GM19438 (cell line): ENCODE measurements at regions not wholly inside any gene's neighbourhood (a gene's known extent, or its start where the extent isn't known, plus 50 kb on each side); places are given as distances from the start of the nearest gene placed in this dataset.
"Not testable (repeated sequence)": the region's sequence is repeated elsewhere in the genome, so short reads cannot be mapped to it uniquely, and the experiment has no call there.

Experiments used
- ATAC-seq: cut with Tn5 transposase; IDR thresholded peaks from one replicate; pipeline ENCODE4 v1.9.1; 2021; ENCODE audit warnings: low read depth; ENCODE audit not compliant: unreplicated experiment

DNA sequence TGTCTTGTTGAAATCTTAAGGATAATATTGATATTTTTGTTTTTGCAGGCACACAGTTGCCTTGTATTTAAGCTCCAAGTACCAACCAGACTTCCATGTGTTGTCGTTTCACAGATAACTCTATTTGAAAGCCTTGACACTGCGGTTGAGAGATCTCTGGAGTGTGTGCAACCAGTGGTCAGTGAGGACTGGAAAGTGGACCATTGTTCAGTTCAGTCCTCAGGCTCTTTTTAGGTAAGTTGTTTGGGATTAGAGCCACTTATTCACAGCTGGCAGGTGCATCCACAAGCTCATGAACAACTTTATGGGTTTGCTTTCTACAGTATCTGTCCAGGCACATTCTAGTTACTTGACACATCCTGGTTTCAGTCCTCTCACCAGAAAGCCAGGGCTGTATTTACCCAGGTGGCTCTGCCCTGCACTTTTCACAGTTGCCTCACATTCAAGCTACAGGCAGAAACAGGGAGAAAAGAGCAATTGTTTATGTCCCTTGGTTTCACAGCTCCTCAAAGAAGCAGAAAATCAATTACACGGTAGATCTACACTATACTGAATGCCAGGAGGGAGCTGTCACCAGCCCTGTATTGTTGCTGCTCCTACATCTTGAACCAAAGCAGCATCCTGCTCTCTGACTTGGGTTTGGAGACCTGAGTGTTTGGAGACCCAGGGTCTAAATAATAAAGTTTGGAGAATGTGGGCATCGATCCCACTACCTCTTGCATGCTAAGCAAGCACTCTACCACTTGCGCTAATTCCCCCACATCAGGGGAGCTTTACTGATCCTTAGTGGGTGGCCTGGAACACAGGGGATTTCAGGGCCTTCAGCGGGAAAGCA lies 543.3 kb downstream of the PRIM2 start:
- ATAC-seq, result not testable (repeated sequence)

DNA sequence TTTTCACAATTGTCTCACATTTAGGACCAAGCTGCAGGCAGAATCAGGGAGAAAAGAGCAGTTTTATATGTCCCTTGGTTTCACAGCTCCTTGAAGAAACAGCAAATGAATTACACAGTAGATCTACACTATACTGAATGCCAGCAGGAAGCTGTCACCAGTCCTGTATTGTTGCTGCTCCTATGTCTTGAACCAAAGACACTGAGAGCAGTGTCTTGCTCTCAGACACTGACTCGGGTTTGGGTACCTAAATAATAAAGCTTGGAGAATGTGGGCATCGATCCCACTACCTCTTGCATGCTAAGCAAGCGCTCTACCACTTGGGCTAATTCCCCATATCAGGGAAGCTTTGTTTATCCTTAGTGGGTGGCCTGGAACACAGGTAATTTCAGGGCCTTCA lies 552.7 kb downstream of the PRIM2 start:
- not testable (repeated sequence) for ATAC-seq

DNA sequence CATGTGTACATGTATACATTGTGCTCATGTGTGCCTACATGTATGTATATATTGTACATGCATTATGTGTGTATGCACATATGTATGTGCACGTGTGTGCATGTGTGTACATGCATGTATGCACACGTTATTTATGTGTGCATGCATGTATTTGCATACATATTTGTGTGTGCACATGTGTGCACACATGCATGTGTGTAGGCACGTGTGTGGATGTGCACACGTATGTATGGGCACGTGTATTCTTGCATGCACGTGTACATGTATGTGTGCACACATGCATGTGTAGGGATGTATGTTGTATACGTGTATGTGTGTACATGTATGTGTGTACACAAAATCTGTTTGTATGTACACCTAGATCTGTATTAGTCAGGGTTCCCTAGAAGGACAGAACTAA lies 556.0 kb downstream of the PRIM2 start:
- not testable (repeated sequence) for ATAC-seq

DNA sequence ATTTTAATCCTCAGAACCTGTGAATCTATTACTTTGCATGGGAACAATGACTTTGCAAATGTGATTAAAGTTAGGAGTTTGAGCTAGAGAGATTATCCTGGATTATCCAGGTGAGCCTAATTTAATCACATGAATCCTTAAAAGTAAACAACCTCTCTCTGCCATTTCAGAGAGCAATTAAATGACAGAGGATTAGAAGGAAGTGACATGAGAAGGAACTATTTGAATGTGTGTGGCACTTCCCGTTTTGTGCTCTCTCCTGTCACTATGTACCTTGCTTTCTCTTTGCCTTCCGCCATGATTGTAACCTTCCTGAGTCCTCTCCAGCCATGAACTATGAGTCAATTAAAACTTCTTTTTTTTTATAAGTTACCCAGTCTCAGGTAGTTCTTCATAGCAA lies 559.2 kb downstream of the PRIM2 start:
- ATAC-seq, result not testable (repeated sequence)

DNA sequence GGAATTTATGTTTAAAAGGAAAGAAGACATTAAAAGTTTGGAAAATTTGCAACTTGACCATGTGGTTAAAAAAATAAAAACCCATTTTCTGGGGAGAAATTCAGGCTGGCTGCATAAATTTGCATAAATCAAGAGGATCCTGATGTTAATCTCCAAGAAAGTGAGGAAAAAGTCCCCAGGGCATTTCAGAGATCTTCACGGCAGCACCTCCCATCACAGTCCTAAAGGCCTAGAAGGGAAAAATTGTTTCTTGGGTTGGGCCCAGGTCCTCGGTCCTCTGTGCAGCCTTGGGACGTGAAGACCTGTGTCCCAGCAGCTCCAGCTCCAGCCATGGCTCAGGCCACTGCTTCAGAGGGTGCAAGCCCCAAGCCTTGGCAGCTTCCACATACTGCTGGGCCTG lies 560.3 kb downstream of the PRIM2 start:
- ATAC-seq, result not testable (repeated sequence)

DNA sequence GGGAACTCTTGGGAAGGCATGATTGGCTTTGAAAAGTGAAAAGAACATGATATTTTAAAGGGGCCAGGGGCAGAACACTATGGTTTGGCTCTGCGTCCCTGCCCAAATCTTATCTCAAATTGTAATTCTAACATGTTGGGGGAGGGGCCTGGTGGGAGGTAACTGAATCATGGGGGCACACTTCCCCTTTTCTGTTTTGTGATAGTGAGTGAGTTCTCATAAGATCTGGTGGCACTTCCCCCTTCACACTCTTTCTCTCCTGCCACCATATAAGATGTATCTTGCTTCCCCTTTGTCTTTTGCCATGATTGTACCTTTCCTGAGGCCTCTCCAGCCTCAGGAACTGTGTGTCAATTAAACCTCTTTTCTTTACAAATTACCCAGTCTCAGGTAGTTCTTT lies 561.4 kb downstream of the PRIM2 start:
- not testable (repeated sequence) for ATAC-seq

DNA sequence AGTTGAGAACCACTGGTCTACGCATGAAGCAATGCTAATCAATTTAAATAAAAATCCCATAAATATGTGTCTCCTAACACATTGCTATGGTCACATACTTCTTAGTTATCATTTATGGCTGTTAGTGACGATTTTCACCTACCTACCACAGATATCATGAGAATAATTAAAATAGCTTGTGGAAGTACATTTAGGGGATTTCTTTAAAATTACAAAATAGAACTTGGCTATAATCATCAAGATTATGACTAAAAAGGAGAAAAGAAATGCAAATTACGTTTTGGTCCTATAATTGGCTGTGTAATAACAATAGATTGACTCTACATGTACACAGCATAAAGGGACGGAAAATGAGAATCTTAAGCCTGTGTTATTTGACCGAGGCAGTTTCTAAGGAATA lies 581.4 kb downstream of the PRIM2 start:
- ATAC-seq, result not testable (repeated sequence)

DNA sequence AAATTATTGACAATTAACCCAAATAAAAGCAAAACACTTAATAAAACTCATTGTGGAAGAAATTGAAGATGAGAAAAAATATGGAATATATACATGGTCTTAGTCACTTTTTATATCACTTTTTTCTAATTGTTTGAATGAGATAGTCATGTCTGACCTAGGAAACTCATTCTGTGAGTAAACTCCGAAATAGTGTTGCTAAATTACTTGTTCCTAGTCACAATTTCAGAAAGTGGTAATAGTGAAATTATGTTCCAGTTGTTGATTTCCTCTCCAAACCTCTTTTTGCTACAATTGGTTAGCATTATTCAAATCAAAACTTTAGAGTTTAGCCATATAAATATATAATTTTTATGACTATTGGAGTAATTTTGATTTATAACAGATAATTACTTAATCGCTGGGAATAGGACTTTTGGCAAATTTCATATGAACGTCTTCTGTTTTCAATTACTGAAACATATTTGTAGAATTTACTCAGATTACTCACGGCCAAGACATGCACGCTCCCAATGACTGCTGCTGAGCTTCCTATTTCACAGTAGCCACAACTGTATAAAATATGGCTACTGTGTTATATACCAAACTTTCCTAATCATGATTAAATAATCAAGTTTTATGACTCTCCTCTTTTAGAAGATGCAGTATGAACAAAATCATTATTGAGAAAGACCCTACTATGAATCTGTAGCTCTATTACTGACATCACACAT lies 583.4 kb downstream of the PRIM2 start:
- not testable (repeated sequence) for ATAC-seq

DNA sequence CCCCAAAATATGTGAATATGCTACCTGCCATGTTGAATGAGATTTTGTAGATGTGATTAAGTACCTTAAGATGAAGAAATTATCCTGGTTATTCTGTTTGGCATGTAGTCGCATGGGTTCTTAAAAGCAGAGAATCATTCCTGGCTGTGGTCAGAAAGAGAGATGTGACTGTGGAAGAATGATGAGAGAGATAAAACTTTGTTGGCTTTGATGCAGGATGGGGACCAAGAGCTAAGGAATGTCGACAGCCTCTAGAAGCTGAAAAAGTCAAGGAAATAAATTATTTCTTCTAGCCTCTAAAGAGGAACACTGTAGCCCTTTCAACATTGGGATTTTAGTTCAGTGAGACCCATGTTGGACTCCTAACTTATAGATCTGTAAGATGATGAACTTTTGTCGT lies 584.0 kb downstream of the PRIM2 start:
- ATAC-seq, result not testable (repeated sequence)

DNA sequence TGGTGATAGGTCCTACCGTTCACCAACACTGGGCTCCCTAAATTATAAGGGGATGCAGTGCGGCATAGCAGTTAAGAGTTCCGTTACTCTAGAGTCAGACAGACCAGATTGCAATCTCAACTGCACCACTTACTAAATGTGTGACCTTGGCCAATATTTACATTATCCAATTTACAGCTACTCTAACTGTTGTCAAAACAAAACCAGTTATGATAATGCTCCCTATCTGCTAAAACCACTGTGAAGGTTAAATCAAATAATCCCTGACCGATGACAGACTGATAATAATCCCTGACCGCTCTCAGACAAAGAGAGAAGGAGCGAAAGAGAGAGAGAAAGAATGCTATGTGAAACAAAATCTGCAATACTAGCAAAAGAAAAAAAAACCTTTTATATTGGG lies 586.9 kb downstream of the PRIM2 start:
- not testable (repeated sequence) for ATAC-seq

DNA sequence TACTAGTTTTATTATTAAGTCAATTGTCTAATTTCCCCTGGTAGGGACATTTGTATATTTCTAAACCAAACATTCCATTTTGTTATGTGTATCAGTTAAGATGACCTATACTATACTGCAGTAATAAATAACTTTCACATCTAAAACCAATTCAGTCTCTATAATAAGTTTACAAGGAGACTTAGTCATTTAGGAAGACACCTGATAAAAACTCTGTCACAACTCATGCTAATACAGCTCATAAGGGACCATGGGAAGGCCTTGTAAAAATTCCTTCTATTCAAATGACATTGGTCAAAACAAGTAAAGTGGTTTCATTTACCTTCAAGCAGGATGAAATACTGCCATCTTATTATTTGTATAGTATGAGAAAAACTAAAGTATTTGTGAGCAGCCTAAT lies 597.9 kb downstream of the PRIM2 start:
- not testable (repeated sequence) for ATAC-seq

DNA sequence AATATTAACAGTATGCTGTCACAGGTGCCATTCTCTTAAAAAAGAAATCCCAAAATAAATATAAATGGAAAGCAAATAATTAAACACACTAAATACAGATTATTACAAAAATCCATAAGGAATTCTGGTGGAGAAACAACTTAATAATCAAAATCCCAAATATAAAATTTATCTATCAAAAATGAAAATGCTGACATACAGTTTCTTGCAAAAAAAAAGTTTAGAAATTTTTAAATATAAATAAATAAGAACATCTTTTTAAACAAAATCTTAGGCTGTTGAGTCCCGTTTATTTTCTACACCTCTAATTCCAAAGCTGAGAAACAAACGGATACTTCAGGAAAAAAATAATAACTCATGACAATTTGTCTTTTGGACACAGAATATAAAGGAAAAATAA lies 625.5 kb downstream of the PRIM2 start:
- not testable (repeated sequence) for ATAC-seq

DNA sequence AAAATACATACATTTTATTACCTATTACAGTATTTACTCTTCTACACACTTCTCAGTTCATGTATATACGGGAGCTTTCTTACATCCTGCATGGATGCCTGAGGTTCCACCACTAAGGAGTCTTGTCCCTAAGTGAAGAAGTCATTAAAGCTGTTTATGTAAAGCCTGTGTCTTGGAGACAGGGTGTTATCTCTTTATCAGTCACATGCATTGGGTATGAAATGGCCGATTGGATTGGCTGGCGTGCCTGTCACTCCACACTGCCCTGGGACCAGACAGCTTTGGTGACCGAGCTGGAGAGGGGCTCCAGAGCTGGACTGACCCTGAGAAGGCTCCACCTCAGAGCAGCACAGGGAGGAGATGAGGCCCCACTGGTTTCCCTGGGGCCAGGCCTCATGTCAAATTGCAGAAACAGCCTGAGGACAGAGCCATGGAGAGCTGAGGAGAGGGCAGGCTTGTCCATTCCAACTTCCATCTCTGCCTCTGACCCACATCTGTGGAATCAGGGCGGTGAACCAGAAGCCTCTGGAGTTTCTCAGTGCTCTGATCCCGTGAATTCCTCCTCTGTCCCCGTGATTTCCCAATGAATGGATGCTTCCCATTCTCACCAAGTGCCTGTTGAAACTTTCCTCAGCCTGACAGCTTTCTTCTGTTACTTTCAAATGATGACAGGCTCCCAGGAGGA lies 628.8 kb downstream of the PRIM2 start:
- ATAC-seq, result not testable (repeated sequence)

DNA sequence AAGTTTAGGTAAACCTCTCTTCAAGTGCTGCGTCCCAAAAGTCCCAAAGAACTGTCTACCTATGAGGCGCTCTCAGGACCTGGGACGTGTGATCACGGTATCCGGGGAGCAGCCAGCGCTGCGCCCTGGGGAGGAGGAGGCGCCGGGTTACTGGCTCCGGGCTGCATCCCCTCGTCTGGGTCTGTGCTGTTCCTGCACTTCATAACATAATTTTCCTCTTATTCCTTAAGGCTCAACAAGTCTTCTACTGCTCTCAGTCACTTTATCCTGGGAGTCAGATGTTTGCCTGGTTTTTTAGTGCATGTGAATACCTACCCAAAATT lies 629.3 kb downstream of the PRIM2 start:
- ATAC-seq, result not testable (repeated sequence)

DNA sequence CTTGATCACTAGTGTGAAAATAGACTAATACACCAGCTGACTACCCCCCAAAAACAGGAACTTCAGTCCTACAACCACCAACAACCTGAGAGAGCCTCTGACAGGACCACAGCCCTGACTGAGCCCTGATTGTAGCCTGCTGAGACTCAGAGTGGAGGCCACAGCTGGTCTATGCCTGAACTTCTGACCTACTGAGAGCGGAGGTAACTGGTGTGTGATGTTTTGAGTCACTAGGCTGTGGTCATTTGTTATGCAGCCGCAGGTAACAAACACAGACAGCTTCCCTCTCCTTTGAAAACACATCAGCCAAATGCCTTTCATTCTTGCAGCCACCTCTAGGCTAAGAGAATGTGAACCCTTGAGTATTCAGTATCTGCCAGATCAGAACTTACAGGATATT lies 631.1 kb downstream of the PRIM2 start:
- ATAC-seq, result not testable (repeated sequence)

DNA sequence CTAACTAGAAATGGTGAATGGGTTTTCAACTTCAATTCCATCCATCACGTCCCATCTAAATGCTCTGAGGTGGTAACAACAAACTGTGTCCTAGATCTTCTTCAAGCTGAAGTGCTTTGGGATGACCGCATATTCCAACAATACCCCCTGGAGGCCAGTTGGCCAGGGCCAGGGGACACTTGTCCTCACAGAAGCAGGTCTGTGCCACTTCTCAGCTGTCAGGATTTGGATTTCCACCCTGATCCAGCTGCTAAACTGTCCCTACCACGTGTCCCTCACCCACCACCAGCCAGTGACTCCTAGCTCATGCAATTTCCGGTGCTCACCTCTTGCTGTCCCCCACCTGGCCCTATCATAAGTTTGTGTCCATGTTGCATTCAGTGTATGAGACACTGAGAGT lies 633.0 kb downstream of the PRIM2 start:
- not testable (repeated sequence) for ATAC-seq

DNA sequence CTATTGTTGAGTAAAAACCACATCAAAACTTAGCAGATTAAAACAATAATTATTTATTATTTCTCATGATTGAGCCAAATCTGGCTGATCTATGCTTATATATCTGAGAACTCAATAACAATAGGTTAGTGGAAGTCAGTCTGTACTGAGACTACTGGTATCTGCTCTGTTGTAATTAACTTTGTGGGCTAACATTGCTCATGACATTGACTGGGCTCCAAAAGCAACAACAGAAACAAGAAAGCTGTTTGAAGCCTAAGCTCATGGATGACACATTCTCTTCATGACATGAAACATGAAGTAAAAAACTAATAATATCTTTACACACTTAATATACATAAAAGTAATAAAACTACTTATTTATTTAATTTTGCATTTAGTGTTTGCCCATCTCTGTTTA lies 649.3 kb downstream of the PRIM2 start:
- not testable (repeated sequence) for ATAC-seq

DNA sequence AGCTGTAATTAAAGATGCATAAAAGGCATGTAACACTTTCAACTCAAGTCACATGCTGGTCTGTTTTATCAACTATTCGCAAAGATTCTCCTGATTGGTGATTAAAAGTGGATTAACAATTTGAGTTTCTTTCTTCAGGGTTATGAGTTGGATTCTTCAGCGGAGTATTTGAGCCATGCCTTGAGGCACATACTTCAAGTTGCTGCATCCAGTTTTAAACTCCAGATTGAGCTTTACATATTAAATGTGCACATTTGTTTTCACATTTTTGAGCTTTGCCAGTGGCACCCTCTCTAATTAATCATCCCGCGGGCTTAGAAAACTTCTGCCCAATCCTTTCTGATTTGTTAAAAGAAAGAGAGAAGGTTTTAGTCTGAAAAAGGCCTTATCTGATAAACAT lies 654.5 kb downstream of the PRIM2 start:
- ATAC-seq, result not testable (repeated sequence)

DNA sequence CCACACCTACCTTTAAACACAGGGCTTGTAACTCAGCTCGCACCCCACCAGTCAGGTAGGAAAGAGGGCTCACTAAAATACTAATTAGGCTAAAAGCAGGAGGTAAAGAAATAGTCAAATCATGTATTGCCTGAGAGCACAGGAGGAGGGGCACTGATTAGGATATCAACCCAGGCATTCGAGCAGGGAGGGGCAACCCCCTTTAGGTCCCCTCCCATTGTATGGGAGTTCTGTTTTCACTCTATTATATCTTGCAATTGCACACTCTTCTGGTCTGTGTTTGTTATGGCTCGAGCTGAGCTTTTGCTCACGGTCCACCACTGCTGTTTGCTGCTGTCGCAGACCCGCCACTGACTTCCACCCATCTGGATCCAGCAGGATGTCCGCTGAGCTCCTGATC lies 657.2 kb downstream of the PRIM2 start:
- ATAC-seq, result no peak

DNA sequence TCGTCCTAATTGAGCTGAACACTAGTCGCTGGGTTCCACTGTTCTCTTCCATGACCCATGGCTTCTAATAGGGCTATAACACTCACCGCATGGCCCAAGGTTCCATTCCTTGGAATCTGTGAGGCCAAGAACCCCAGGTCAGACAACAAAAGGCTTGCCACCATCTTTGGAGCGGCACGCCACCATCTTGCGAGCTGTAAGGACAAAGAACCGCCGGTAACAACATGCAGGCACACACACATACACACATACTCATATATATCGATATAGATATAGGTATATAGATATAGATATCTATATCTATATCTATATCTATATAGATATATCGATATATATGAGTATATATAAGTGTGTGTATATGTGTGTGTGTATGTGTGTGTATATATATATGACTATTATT lies 657.7 kb downstream of the PRIM2 start:
- ATAC-seq, result not testable (repeated sequence)

DNA sequence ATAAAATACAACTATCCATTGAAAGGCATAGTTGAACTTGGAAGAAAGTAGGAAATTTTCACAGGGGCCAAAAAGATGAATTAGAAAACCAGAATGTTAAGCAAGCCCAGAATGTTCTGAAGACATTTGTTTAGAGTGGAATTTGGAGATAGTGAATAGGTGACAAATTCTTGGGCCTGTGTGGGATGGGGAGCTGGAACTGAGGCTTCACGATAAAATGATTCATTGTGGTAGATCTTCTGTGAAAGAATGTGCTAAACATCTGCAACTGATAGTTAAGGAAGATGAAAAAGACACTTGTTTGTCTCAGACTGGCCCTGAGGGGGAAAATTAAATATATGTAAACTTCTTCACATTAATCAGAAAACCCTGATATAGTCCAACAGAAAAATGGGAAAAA lies 658.9 kb downstream of the PRIM2 start:
- ATAC-seq, result not testable (repeated sequence)
